ENCODE measurements at regions not wholly inside any gene's neighbourhood (a gene's known extent, or its start where the extent isn't known, plus 50 kb on each side); places are given as distances from the start of the nearest gene placed in this dataset.

DNA sequence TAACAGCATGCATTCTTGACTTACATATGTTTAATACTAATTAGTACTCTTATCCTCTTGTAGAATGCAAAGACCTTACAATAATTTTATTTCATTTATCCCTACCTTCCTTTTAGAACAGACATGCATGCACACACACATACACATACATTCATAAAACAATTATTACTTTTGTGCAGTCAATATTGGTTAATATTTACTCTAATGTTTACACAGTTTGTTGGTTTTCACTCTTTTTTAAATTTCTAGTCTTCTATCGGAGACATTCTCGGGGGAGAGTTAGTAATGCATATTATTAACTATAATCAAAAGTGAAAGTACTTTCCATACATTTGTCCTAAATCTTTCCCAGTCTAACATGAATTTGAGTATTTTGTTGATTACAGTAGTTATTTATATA lies 317.7 kb upstream of the DPH6 start:
- no peak for DNase-seq

DNA sequence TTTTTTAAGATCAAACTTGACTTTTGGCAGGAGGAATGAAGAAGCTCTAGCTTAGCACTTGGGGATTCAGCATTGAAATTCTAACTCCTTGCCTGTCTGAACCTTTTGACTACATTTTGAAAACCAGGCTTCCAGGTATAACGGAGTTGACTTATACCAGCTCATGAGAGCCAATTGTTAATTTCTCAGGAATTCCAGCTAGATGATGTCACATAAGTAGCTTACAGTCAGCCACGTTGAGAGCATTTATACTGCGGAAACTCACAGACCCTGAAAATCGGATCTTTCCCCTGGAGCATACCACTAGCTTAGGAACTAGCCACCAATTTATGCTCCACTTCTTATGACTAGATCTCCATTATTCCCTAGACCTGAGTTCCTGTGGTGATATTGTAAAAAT lies 321.4 kb upstream of the DPH6 start:
- no peak for DNase-seq

DNA sequence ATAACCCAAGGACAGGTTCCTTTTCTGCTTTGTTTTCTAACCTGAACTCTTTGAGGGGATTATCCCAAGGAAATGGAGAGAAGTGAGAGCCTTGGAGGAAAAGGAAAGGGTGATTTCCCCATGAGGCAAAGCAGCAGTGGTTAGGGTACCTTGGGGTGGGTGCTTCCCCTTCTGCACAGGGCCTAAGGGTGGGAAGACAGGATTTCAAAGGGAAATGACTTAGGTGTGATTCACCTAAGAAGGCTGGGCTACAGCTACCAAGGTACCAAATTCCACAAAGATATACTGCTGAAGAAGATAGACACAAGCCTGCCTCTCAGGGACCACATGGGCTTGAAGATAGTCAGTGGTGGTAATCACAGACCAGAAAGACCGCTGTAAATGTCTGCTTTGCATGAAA lies 325.3 kb upstream of the DPH6 start:
- no peak for DNase-seq

DNA sequence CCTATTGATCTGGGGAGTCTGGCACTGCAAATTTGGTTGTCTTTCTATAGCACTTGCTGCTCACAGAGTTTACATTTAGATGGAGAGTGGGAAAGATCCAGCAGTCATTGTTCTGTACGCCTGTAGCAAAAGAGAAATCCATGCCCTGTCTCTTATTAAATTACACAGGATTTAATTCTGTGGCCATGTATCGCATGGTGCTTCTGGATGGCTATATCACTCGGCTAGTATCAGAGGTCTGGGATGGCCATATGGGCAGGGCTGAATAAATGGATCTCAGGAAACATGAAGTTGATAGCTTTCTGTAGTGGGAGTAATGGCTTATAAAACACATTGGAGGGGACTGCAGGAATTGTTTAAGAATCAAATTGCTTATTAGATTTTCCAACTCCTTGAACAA lies 325.8 kb upstream of the DPH6 start:
- no peak for DNase-seq

DNA sequence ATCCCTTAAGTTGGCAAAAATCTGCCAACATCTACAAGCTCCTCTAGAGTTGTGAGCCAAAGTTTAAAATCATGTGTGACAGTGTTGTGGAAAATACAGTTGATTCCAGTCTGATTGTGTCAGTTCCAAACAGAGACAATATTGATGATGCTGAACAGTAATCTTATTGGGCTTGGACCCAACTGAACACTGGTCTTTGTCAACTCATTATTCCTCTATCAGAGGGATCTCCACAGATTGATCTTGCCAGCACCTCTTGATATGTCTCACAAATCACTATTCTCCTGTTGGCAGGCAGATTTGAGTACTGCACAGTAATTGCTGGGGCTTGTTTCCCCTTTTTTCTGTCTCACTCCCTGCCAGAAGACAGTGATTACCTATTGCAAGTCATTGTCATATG lies 326.6 kb upstream of the DPH6 start:
- no peak for DNase-seq

DNA sequence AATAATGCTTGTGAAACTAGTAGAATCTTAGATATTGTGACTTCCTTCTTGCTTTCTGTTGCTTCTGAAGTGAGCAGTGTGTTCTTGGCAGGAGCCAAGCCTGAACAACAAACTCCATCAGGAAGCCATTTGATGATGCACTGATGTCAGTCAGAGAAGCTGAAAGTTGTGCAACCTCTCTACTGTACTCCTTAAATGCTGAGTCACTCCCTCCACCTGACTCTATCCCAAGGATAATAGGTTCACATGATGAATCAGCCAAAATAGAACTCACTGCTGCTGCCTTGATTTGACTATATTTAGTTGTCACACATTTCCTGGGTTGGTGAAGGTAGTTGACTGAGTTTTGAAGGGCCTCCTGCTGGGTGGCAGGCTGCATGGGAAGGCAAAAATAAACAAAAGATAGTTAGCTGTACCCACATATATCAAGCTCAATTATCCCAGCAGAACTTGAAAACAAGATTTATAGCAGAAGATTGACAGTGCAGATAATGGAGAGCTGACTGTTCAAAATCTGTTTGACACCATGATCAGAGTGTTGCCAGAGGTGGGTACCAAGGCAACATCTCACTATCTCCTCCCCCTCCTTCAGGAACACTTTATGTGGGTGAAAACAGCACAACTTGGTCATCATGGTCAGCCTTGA lies 328.4 kb upstream of the DPH6 start:
- DNase-seq = peak; percentile 6

DNA sequence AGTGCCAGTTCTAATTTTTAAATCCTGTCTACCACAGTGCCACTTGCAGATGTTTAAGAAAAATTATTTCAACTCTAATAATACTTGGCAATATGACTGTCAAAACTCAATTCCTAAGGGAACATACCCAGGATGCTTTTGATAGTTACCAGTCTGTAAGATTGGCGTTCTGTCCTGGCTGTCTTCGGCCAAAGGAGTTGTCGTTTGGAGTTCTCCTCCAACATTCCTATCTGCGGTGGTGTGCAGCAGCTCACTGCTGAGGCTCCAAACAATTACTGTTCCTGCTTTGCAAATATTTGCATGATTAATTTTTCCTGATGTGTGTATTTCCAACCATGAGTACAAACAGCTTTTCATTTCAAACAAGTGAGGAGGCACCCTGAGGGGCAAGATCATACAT lies 330.8 kb upstream of the DPH6 start:
- DNase-seq = no peak

DNA sequence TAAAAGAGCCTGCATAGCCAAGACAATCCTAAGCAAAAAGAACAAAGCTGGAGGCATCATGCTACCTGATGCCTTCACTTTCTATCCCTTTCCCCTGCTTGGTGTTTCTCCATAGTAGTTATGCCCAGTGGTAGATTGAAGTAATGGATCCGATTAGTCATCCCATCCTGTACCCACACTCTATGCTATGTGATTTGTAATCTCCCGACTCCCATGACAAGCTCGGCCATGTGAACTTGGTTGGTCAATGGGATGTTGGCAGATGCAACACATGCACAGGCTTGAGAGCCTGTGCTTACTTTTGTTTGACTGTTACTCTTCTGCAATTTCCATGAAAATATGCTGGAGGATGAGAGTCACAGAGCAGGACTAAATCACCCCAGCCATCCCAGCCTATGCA lies 334.9 kb upstream of the DPH6 start:
- no peak for DNase-seq

DNA sequence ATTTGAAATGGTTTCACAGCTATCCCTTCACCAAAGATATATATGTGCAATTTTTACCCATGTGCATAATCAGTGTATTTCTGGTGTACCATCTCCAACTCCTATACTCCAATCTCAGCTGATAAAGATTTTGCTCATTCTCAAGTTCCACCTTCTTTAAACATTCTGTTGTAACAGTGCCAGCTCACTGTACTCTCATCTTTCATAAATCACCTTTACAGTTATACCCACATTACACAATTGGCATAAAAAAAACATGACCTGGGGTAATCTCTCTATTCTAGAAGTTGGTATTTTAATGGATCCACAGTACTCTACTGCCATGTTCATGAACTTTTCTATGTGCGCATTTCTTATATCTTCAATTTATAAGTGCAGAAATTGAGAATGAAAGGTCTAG lies 339.9 kb upstream of the DPH6 start:
- no peak for DNase-seq

DNA sequence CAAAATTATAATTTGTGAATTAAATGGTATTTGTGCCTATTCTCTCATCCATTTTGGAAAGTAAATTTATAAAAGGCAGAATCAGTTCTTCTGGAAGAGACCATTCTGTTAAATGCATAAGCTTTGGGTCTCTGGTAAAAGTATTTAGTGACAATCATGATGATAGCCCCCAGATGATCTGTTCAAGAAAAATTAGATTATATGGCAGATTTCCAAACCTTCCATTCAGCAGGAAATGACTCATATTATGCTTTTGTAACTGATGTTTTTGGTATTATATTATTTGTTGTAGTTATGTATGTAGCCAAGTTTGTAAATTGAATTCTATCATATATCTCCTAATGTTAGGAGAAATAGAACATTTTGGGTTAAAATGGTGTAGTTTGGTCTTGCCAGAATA lies 340.8 kb upstream of the DPH6 start:
- no peak for DNase-seq

DNA sequence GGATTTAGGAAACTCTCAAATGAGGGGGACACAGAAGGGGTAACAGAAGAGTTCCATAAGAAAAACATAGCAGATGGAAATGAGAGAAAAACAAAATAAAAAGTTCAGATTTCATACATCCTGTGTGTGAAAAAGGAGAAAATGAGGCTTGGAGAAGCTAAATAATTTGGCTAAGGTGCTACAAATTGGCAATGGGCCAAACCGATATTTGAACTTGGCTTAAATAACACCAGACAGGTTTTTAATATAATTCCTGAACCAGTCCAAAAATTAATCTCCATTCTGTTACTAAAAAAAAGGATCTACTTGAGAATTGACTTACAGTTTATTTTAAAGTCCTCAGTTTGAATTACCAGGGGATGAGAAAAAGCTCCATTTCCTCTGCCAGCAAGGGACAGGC lies 342.9 kb upstream of the DPH6 start:
- peak; percentile 12 for DNase-seq

DNA sequence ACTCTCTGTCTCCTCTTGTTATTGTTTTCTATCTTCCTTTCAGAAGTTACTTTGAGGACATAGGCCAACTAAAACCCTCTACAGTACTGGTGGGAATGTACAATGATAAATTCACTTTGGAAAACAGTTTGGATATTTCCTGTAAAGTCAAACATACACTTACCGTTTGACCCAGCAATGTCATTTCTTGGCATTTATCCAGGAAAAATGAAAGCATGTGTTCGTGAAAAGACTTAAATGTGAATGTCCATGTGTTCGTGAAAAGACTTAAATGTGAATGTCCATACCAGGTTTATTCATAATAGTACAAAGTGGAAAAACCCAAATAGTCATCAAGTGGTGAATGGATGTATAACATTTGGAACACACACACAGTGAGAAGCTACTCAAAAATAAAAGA lies 361.5 kb upstream of the DPH6 start:
- DNase-seq = peak; percentile 62

DNA sequence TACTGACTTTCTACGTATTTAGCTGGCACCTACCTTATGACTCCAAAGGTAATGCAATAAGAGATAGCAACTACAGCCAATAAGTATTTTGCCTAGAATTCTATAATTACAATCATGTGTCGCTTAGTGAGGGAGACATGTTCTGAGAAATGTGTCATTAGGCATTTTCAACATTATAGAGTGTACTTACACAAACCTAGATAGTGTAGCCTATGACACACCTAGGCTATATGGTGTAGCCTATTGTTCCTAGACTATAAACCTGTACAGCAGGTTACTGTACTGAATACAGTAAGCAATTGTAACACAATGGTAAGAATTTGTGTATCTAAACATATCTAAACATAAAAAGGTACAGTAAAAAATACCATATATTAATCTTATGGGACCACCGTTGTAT lies 363.4 kb upstream of the DPH6 start:
- DNase-seq = no peak

DNA sequence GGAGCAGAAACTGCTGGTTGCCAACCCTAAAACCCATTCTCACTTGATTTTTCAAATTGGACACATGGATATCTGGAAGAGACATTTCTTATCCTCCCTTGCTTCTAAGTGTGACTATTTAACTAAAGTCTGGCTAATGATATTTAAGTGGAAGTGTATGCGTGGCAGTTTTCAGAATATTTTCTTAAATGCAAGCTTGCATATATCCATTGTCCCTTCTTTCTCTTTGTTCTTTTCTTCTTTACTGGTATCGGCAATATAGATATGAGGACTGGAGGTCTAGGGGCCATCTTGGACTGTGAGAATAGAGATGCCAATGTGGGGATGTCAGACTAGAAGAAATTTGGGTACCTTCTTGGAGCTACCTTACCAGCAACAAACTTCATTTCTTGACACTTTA lies 364.3 kb upstream of the DPH6 start:
- no peak for DNase-seq

DNA sequence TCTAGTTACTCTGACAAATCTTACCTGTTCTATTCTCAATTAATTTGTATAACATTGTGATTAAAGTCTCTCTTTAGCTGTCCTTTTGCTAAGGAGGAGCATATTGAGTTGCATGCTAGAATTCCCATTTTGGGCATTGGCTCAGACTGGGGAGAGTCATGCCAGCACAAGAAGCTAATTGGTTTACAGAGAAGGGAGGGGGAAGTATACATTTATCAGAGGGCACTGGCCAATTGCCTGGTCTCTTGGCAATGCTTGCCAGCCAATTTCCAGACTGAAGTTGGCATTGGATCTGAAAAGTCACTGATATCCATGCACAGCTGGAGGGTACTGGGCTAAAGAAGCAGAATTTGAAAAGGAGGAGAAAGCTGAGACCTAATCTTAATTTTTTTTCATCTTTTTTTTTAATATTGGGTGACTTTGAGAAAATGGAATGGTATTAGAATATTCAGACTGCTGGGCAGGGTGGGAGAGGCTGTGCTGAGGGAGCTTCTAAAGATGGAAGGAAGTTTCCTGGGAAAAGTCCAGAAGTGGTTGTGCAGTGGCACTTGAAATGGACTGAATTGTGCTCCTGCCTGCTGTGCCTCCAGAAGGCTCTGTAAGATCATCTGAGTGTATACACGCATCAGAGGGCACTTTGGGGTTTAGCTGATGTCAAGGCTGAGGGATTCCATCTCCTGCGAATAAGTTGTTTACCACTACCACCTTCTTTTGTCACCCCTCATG lies 365.2 kb upstream of the DPH6 start:
- DNase-seq = peak; percentile 92

DNA sequence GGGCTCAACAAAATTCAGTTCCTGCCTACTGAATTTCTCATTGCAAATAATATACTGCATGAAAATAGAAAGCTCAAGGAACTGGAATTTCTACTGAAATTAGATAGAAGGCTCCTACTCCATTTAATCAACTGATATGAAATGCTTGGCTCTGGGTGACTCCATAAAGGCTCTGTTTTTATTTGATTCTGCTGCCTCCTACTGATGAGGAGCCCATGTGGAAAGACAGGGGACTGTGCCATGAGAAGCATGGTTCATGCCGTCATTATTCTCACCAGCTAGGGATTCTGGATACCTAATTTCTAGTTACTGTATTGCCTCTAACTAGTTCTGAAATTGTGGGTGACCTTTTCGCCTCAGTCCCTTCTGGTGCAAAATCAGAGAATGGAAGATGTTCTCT lies 366.2 kb upstream of the DPH6 start:
- DNase-seq = no peak

DNA sequence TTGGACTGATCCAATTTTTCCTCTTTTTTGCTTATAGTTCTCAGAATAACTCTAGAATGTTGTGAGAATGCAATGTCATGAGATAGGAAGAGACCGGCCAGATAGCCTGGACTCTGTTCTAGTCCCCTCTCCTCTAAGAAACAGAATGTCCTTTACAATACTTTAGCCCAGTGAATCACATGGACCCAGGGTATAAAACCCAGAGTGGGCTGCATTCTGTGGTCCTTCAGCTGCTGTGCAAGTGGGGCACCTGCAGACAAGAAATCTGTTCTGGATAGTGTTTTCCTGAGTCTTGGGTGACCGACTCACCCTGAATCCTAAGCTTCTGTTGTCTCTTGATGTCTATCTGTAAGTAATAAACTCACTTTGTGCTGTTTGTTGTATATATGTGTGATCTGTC lies 368.6 kb upstream of the DPH6 start:
- no peak for DNase-seq

DNA sequence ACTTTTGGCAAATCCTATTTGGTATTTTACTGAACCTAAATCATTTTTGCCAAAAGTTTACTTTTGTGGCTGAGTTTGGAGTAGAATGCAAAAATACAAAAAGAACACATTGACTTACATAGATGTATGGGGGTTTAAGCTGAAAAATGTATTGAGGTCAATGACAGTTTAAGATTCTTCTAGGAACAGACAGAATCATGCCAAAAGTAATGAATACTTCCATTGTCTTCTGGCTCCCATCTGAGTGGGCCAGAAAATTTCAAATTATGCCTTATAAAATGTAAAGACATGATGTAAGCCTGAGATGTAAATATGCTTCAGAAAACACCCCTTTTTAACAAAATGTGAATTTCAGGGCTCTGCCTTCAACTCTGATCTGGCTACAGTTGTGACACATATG lies 375.1 kb upstream of the DPH6 start:
- DNase-seq = peak; percentile 75

DNA sequence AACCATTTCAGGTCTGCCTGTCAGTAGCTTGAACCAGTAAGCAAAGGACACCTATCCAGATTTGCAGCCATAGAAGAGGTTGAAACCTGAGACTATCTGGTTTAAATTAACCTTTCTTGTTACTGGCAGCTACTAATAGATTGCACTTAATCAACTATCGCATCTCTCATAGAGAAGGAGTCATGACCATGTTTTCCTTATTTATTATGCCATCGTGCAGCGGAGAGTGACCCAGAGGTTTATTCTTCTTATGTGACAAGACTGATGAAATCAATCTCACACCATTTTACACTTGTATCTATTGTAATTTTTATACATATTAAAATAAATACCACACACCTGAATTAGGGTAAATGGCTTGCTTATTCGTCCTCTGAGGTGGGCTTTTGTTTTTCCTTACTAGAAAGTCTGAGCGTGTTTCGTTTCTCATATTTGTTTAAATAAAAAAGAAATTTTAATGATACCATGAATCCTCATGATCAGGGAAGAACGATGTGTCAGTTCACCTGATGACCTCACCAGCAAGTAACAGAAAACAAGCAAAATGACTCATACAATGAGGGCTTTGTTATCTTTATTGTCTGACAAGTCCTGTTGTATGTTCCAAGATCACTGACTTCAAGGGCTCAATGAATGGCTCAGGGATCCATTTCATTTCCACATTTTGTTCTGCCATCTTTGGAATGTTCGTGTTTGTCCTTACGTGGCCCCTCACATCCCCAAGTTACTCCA lies 379.5 kb upstream of the DPH6 start:
- DNase-seq = no peak

DNA sequence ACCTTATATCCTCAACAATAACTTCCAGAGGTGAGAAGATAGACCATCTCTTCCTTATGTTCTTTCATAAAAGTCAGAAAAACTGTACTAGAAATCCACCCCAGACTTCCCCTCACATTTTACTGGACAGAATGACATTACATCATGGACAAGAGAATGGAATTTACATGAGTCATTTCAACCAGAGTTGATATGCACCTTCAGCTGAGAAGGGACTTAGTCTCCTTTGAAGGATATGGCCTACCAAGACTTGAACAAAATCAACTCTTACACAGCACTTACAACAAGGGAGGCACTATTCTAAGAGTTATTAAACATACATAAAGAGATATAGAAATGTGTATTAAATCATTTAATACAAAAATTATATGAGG lies 380.0 kb upstream of the DPH6 start:
- DNase-seq = no peak

DNA sequence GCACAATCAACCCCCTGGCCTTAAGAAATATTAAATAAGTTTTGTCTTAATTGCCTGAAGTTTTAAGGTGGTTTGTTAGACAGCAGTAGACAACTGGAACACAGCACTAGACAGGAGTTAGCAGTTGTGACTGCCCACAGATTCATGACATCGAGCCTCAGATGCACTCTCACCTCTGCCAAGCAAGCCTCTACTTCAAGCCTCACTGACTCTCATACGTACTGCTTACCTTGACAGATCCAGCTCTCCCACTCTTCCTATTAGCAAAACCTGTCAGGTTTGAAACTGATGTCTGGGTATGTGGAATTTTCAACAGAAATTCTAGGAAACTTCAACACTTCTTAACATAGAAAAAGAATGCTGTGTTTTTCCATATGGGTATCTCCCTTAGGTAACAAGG lies 382.9 kb upstream of the DPH6 start:
- DNase-seq = no peak

DNA sequence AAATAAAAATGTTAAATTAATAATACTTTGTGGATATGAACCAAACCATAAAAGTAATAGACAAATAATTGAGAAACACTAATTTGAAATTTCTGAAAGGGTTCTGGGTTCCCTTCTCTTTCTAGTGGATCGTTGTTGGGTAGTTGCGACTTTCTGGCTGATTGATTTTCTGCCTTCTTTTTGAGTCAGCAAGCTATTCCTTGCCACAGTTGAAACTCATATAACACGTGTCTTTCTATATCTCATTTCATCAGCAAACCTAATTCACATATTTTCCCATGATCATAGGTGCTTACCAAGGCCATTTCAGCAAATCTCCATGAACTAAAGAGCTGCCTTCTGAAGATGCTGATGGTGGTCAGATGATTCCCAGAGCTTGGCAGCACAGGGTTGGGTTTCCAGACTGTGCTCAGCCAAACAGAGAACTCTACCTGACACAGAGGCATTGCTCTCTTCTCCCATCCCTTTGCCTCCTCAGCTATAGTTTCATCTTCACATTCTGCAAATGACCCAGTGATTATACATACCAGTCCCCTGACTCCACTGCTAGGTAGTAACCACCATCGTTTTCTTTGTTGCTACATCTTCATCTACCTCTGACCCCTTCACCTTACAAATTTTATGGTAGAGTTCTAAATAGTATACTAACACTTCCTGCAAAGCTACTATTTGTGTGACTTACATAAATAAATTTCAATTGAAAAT lies 383.9 kb upstream of the DPH6 start:
- no peak for DNase-seq

DNA sequence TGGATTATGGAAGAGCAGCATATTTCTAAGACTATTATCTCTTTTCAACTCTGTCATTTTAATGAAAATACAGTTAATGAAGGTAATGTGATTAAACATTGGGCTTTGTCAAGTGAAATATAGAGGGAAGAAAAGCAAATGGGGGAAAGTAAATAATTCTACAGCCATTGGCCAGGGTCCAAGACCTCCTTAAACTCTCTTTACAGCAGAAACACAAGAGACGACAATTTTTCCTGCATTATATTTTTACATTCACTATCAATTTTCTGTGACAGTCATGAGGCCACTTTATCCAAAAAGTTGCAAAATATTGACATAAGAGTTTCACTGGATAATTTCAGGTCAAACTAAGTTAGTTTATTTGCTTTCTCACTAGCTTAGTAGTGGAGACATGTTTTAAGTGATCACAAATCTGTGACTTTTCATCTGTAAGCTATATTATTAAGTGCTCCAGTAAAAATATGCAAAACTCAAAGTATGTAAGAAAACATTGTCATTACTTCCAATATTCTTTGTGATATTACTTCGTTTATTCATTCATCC lies 385.9 kb upstream of the DPH6 start:
- no peak for DNase-seq
